GM23338 (cell line): ENCODE measurements at regions not wholly inside any gene's neighbourhood (a gene's known extent, or its start where the extent isn't known, plus 50 kb on each side); places are given as distances from the start of the nearest gene placed in this dataset.

Experiments used
- ATAC-seq: fragments of 200-7000 bp; cut with Tn5 transposase; 3 replicates; pipeline ENCODE4 v1.9.1; 2020
- DNase-seq: peaks from one replicate; pipeline ENCODE4 v3.0.0-alpha.2; 2015; ENCODE audit warnings: low spot score
- H2AFZ ChIP-seq: fragments of 200-600 bp; sonication (generic); 2 replicates; pipeline ENCODE4 v1.8.0; 2016; ENCODE audit warnings: antibody characterized with exemption, mild to moderate bottlenecking, moderate library complexity
- H3F3A ChIP-seq: fragments of 200-600 bp; sonication (generic); replicated peaks from 2 replicates; pipeline ENCODE4 v1.8.0; 2017; ENCODE audit warnings: antibody characterized with exemption, mixed run types, low read depth
- H3K27ac ChIP-seq: fragments of 200-600 bp; sonication (generic); 2 replicates; pipeline ENCODE4 v1.6.1; 2016; ENCODE audit warnings: low read depth
- H3K27me3 ChIP-seq: fragments of 200-600 bp; sonication (generic); 2 replicates; pipeline ENCODE4 v1.8.0; 2016; ENCODE audit warnings: mild to moderate bottlenecking, mixed run types, moderate library complexity; ENCODE audit not compliant: insufficient read depth
- H3K36me3 ChIP-seq: fragments of 200-600 bp; sonication (generic); 2 replicates; pipeline ENCODE4 v1.8.0; 2016; ENCODE audit warnings: mild to moderate bottlenecking; ENCODE audit not compliant: insufficient read depth
- H3K4me1 ChIP-seq: fragments of 200-600 bp; sonication (generic); 2 replicates; pipeline ENCODE4 v1.8.0; 2016; ENCODE audit warnings: mild to moderate bottlenecking, moderate library complexity; ENCODE audit not compliant: insufficient read depth
- H3K4me2 ChIP-seq: fragments of 200-600 bp; sonication (generic); 2 replicates; pipeline ENCODE4 v1.7.1; 2017; ENCODE audit warnings: mixed run types
- H3K4me3 ChIP-seq: fragments of 200-600 bp; sonication (generic); 2 replicates; pipeline ENCODE4 v1.6.1; 2016; ENCODE audit warnings: mixed run types
- H3K79me2 ChIP-seq: fragments of 200-600 bp; sonication (generic); replicated peaks from 2 replicates; pipeline ENCODE4 v1.8.0; 2017; ENCODE audit warnings: mild to moderate bottlenecking; ENCODE audit not compliant: insufficient read depth
- H3K9me2 ChIP-seq: fragments of 200-600 bp; sonication (generic); 2 replicates; pipeline ENCODE4 v1.8.0; 2017; ENCODE audit not compliant: insufficient read depth
- H4K20me1 ChIP-seq: fragments of 200-600 bp; sonication (generic); replicated peaks from 2 replicates; pipeline ENCODE4 v1.8.0; 2017; ENCODE audit warnings: mild to moderate bottlenecking; ENCODE audit not compliant: insufficient read depth
- H3K27ac Mint-ChIP-seq: 2 replicates; pipeline ENCODE4 v1.8.0; 2020; ENCODE audit warnings: inconsistent platforms, mild to moderate bottlenecking, moderate library complexity, mixed read lengths
- H3K27me3 Mint-ChIP-seq: 3 replicates; pipeline ENCODE4 v1.8.0; 2022; ENCODE audit warnings: low read depth, mild to moderate bottlenecking, moderate library complexity, mixed read lengths, inconsistent platforms; ENCODE audit not compliant: insufficient read depth, poor library complexity
- H3K36me3 Mint-ChIP-seq: 3 replicates; pipeline ENCODE4 v1.8.0; 2021; ENCODE audit warnings: low read depth, mild to moderate bottlenecking, inconsistent platforms, moderate library complexity, mixed read lengths
- H3K4me1 Mint-ChIP-seq: 3 replicates; pipeline ENCODE4 v1.8.0; 2020; ENCODE audit warnings: mild to moderate bottlenecking, inconsistent platforms, mixed read lengths
- H3K4me3 Mint-ChIP-seq: 3 replicates; pipeline ENCODE4 v1.8.0; 2021; ENCODE audit warnings: moderate library complexity, mild to moderate bottlenecking, inconsistent platforms, mixed read lengths
- H3K9me3 Mint-ChIP-seq: 3 replicates; pipeline ENCODE4 v1.8.0; 2020; ENCODE audit warnings: moderate library complexity, mild to moderate bottlenecking, inconsistent platforms, mixed read lengths
- EZH2 ChIP-seq: fragments of 200-600 bp; sonication (generic); IDR thresholded peaks from one replicate; pipeline ENCODE4 v1.8.0; 2017; ENCODE audit warnings: antibody characterized with exemption, mild to moderate bottlenecking, low read depth; ENCODE audit not compliant: unreplicated experiment
- EZH2phosphoT487 ChIP-seq: fragments of 200-600 bp; sonication (generic); IDR thresholded peaks from one replicate; pipeline ENCODE4 v1.8.1; 2018; ENCODE audit warnings: antibody characterized with exemption; ENCODE audit not compliant: unreplicated experiment
- STAT1 ChIP-seq: IDR thresholded peaks from one replicate; pipeline ENCODE4 v1.6.1; 2016; ENCODE audit warnings: antibody characterized with exemption; ENCODE audit not compliant: unreplicated experiment
- ZNF114 ChIP-seq: fragments of 250-450 bp; sonication (Bioruptor Pico); IDR thresholded peaks from 2 replicates; pipeline ENCODE4 v1.5.0; 2020; ENCODE audit warnings: mild to moderate bottlenecking, moderate library complexity
- TF ChIP-seq, protein P1 (sequence below): fragments of 250-450 bp; sonication (Bioruptor Pico); IDR thresholded peaks from 2 replicates; pipeline ENCODE4 v1.5.0; 2020; ENCODE audit warnings: mild to moderate bottlenecking, moderate library complexity
- TF ChIP-seq, protein P2 (sequence below): IDR thresholded peaks from one replicate; pipeline ENCODE4 v1.6.1; 2018; ENCODE audit warnings: antibody characterized with exemption; ENCODE audit not compliant: unreplicated experiment

DNA sequence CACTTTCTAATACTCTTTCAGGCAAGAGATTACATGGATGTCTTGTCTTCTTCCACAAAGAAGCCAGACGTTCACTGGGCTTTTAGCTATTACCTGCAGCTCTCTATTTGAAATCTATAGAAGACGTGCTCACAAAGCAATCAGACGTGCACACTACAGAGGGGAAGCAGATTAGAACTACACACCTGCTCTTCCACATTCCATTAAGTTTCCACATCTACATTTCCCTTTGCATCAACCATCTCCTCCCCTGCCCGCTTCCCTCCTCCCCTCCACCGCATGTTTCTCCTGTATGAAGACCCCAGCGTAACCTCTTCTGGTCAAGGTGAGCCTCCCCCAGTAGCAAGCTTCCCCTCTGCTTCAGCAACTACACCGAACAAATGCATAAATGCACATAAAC, 119.8 kb downstream of the DHX15 start (continued):
- TF ChIP-seq, protein P1, sequence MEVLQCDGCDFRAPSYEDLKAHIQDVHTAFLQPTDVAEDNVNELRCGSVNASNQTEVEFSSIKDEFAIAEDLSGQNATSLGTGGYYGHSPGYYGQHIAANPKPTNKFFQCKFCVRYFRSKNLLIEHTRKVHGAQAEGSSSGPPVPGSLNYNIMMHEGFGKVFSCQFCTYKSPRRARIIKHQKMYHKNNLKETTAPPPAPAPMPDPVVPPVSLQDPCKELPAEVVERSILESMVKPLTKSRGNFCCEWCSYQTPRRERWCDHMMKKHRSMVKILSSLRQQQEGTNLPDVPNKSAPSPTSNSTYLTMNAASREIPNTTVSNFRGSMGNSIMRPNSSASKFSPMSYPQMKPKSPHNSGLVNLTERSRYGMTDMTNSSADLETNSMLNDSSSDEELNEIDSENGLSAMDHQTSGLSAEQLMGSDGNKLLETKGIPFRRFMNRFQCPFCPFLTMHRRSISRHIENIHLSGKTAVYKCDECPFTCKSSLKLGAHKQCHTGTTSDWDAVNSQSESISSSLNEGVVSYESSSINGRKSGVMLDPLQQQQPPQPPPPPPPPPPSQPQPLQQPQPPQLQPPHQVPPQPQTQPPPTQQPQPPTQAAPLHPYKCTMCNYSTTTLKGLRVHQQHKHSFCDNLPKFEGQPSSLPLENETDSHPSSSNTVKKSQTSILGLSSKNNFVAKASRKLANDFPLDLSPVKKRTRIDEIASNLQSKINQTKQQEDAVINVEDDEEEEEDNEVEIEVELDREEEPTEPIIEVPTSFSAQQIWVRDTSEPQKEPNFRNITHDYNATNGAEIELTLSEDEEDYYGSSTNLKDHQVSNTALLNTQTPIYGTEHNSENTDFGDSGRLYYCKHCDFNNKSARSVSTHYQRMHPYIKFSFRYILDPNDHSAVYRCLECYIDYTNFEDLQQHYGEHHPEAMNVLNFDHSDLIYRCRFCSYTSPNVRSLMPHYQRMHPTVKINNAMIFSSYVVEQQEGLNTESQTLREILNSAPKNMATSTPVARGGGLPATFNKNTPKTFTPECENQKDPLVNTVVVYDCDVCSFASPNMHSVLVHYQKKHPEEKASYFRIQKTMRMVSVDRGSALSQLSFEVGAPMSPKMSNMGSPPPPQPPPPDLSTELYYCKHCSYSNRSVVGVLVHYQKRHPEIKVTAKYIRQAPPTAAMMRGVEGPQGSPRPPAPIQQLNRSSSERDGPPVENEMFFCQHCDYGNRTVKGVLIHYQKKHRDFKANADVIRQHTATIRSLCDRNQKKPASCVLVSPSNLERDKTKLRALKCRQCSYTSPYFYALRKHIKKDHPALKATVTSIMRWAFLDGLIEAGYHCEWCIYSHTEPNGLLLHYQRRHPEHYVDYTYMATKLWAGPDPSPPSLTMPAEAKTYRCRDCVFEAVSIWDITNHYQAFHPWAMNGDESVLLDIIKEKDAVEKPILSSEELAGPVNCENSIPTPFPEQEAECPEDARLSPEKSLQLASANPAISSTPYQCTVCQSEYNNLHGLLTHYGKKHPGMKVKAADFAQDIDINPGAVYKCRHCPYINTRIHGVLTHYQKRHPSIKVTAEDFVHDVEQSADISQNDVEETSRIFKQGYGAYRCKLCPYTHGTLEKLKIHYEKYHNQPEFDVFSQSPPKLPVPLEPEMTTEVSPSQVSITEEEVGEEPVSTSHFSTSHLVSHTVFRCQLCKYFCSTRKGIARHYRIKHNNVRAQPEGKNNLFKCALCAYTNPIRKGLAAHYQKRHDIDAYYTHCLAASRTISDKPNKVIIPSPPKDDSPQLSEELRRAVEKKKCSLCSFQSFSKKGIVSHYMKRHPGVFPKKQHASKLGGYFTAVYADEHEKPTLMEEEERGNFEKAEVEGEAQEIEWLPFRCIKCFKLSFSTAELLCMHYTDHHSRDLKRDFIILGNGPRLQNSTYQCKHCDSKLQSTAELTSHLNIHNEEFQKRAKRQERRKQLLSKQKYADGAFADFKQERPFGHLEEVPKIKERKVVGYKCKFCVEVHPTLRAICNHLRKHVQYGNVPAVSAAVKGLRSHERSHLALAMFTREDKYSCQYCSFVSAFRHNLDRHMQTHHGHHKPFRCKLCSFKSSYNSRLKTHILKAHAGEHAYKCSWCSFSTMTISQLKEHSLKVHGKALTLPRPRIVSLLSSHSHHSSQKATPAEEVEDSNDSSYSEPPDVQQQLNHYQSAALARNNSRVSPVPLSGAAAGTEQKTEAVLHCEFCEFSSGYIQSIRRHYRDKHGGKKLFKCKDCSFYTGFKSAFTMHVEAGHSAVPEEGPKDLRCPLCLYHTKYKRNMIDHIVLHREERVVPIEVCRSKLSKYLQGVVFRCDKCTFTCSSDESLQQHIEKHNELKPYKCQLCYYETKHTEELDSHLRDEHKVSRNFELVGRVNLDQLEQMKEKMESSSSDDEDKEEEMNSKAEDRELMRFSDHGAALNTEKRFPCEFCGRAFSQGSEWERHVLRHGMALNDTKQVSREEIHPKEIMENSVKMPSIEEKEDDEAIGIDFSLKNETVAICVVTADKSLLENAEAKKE (CRISPR knock-in tag): no peak

DNA sequence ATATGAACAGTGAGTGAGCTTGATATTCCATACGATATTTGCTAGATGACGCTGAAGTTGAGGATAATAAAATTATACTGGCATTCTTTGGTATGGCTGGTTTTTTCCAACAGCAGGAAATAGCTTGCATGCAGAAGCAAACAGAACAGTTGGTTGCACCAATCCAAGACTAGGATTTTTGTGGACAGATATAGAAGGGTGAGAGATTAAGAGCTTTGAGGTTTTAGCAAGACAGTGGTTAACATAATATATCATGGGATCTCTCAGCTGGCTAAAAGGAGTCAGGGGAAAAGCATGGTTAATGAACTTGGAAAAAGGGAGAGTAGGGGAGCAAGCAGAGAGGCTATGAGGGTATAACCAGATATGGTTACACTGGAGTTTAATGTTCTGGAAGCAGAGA, 127.9 kb downstream of the DHX15 start:
- Histone ChIP-seq H3K4me1 (no peaks in the 10 kb centered on the region), H3K36me3 (0 out of 2 replicates have a peak, but pooled peaks cover 3% of the 10 kb centered on the region), H3K27me3 (no peaks in the 10 kb centered on the region), H4K20me1 (no peaks in the 10 kb centered on the region), H3K4me3 (no peak overlapping the region), H3F3A (no peaks in the 10 kb centered on the region), H3K9me2 (no peaks in the 10 kb centered on the region), H3K4me2 (no peak overlapping the region), H2AFZ (no peak overlapping the region), H3K79me2 (no peaks in the 10 kb centered on the region), H3K27ac (no peak overlapping the region)
- Mint-ChIP-seq H3K4me3 (no peak overlapping the region), H3K4me1 (no peaks in the 10 kb centered on the region), H3K9me3 (0 out of 3 replicates have a peak, but pooled peaks cover 2% of the 10 kb centered on the region), H3K27me3 (peaks cover 2% of the 10 kb centered on the region), H3K36me3 (peaks cover 3% of the 10 kb centered on the region; the same call in 1 of the 3 replicates), H3K27ac (no peak overlapping the region)
- DNase-seq (no peak), ATAC-seq (no peak)
- TF ChIP-seq STAT1: no peak
- no peak for TF ChIP-seq EZH2phosphoT487
- no peak for TF ChIP-seq ZNF114
- TF ChIP-seq, protein P1 (CRISPR knock-in tag): no peak
- no peak for TF ChIP-seq EZH2
- TF ChIP-seq, protein P2, sequence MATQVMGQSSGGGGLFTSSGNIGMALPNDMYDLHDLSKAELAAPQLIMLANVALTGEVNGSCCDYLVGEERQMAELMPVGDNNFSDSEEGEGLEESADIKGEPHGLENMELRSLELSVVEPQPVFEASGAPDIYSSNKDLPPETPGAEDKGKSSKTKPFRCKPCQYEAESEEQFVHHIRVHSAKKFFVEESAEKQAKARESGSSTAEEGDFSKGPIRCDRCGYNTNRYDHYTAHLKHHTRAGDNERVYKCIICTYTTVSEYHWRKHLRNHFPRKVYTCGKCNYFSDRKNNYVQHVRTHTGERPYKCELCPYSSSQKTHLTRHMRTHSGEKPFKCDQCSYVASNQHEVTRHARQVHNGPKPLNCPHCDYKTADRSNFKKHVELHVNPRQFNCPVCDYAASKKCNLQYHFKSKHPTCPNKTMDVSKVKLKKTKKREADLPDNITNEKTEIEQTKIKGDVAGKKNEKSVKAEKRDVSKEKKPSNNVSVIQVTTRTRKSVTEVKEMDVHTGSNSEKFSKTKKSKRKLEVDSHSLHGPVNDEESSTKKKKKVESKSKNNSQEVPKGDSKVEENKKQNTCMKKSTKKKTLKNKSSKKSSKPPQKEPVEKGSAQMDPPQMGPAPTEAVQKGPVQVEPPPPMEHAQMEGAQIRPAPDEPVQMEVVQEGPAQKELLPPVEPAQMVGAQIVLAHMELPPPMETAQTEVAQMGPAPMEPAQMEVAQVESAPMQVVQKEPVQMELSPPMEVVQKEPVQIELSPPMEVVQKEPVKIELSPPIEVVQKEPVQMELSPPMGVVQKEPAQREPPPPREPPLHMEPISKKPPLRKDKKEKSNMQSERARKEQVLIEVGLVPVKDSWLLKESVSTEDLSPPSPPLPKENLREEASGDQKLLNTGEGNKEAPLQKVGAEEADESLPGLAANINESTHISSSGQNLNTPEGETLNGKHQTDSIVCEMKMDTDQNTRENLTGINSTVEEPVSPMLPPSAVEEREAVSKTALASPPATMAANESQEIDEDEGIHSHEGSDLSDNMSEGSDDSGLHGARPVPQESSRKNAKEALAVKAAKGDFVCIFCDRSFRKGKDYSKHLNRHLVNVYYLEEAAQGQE: no peak
